ENCODE measurements at regions not wholly inside any gene's neighbourhood (a gene's known extent, or its start where the extent isn't known, plus 50 kb on each side); places are given as distances from the start of the nearest gene placed in this dataset.
A peak's percentile ranks its signal among the peaks of the same experiment; 100 is the strongest.
"Not testable (repeated sequence)": the region's sequence is repeated elsewhere in the genome, so short reads cannot be mapped to it uniquely, and the experiment has no call there.

DNA sequence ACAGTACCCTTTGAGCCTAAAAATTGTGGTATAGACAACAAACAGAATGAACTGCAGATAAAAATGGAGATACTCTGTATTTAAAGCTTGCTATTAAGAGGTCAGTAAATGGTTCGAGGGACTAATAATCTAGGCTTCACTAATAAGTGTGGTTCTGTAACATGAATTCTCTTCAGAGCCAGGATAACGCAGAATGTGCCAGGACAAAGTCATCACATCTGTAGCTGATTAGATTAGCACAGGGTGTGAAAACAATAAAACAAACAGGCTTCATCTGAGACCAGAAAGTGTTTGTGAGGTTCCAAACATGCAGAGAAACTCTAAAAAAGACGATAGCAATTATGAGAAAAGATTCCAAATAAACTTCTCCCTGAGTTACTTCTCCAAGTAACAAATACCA lies 89.1 kb upstream of the LUZP2 start:
- H3K27ac ChIP-seq = no peak overlapping the region
- H3K36me3 ChIP-seq = no peaks in the 10 kb centered on the region
- H3K4me1 ChIP-seq (ENCODE audit: low read depth) = peaks cover 15% of the 10 kb centered on the region
- H3K27me3 ChIP-seq = no peaks in the 10 kb centered on the region
- TF ChIP-seq CTCF (IDR thresholded peaks at IDR 0.05; ENCODE audit: low read depth, low read length) = no peak
- H3K4me3 ChIP-seq = no peak overlapping the region
- H3K9me3 ChIP-seq (ENCODE audit: low read depth) = no peaks in the 10 kb centered on the region
- DNase-seq (ENCODE audit: low read depth in 1 of 2, low spot score in 1 of 2) = no peak

GRCh38 chr11:24408202-24408601 lies 88.7 kb upstream of the LUZP2 start:
- Histone ChIP-seq H3K4me1 (ENCODE audit: low read depth) (peaks cover 15% of the 10 kb centered on the region), H3K36me3 (no peaks in the 10 kb centered on the region)
- no peak for DNase-seq (ENCODE audit: low read depth in 1 of 2, low spot score in 1 of 2)

DNA sequence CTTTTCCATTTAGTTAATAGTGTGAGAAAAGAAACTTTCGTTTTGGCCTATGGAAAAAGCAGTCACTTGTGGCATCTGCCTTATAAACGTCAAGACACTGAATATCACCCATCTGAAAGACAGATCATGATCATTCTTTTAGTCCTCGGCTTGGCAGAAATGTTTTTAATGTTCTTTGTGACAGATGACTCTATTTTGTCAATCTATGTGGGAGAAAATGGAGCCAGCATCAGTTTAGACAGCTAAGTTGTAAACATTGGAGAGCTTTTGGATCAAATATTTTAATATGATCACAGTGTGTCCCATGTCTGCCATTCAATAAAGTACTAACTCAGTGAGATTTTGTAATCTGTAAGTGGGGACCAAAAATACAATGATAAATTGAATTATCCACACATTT lies 85.1 kb upstream of the LUZP2 start:
- Histone ChIP-seq H3K4me3 (no peak overlapping the region), H3K27me3 (no peaks in the 10 kb centered on the region), H3K27ac (no peak overlapping the region), H3K4me1 (ENCODE audit: low read depth) (peaks cover 15% of the 10 kb centered on the region), H3K36me3 (no peaks in the 10 kb centered on the region), H3K9me3 (ENCODE audit: low read depth) (no peaks in the 10 kb centered on the region)
- no peak for TF ChIP-seq CTCF (IDR thresholded peaks at IDR 0.05; ENCODE audit: low read depth, low read length)
- DNase-seq (ENCODE audit: low read depth in 1 of 2, low spot score in 1 of 2) = no peak

More at GRCh38 chr11:24408202-24408601, 88.7 kb upstream of the LUZP2 start:
- no peak overlapping the region for H3K27ac ChIP-seq
- TF ChIP-seq CTCF (IDR thresholded peaks at IDR 0.05; ENCODE audit: low read depth, low read length) = no peak
- no peaks in the 10 kb centered on the region for H3K27me3 ChIP-seq
- no peaks in the 10 kb centered on the region for H3K9me3 ChIP-seq (ENCODE audit: low read depth)
- H3K4me3 ChIP-seq = no peak overlapping the region

- no peak for TF ChIP-seq CTCF (IDR thresholded peaks at IDR 0.05; ENCODE audit: low read depth, low read length)
- no peaks in the 10 kb centered on the region for H3K9me3 ChIP-seq (ENCODE audit: low read depth)
- peak in 1 of 2 donors; percentile 4 for DNase-seq (ENCODE audit: low read depth in 1 of 2, low spot score in 1 of 2)
- no peaks in the 10 kb centered on the region for H3K36me3 ChIP-seq
- H3K4me3 ChIP-seq = no peak overlapping the region
- H3K27me3 ChIP-seq = no peaks in the 10 kb centered on the region
- peaks cover 14% of the 10 kb centered on the region for H3K4me1 ChIP-seq (ENCODE audit: low read depth)
- no peak overlapping the region for H3K27ac ChIP-seq
Observed at GRCh38 chr11:24412722-24413121, 84.1 kb upstream of the LUZP2 start.

DNA sequence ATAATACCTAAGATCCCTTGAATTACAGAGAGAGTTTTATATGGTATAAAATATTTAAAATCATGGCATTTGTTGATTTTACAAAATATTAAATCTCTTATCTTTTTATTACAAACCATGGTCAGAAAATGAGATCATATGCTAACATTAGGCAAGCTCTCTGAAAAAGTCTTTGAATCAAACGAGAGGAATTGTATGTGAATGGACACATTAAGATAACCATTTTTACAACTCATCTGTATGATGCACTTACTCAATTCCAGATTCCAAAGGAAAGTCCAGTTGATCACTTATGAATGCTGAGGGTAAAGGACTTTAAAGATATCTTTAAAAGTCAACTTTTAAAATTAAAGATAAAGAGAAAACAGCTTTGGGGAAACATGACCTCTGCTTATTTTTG lies 83.5 kb upstream of the LUZP2 start:
- peak in 1 of 2 donors; percentile 0 for DNase-seq (ENCODE audit: low read depth in 1 of 2, low spot score in 1 of 2)
- Histone ChIP-seq H3K9me3 (ENCODE audit: low read depth) (no peaks in the 10 kb centered on the region), H3K27me3 (no peaks in the 10 kb centered on the region), H3K36me3 (no peaks in the 10 kb centered on the region), H3K27ac (no peak overlapping the region), H3K4me1 (ENCODE audit: low read depth) (peaks cover 11% of the 10 kb centered on the region), H3K4me3 (no peak overlapping the region)
- TF ChIP-seq CTCF (IDR thresholded peaks at IDR 0.05; ENCODE audit: low read depth, low read length) = no peak

GRCh38 chr11:24415955-24416636 lies 80.8 kb upstream of the LUZP2 start:
- not testable (repeated sequence) for H3K4me3 ChIP-seq; H3K36me3 ChIP-seq; H3K9me3 ChIP-seq (ENCODE audit: low read depth); DNase-seq (ENCODE audit: low read depth in 1 of 2, low spot score in 1 of 2); H3K4me1 ChIP-seq (ENCODE audit: low read depth); H3K27me3 ChIP-seq; H3K27ac ChIP-seq

Data from cardiac muscle cell (in vitro differentiated cells and primary cell).